ENCODE measurements at regions not wholly inside any gene's neighbourhood (a gene's known extent, or its start where the extent isn't known, plus 50 kb on each side); places are given as distances from the start of the nearest gene placed in this dataset.
"Not testable (repeated sequence)": the region's sequence is repeated elsewhere in the genome, so short reads cannot be mapped to it uniquely, and the experiment has no call there.

- no peak overlapping the region for H3K4me2 ChIP-seq (ENCODE audit: low read length)
- no peaks in the 10 kb centered on the region for H3K4me1 ChIP-seq (ENCODE audit: control insufficient read depth, low read depth, low read length)
- no peak overlapping the region for H3K9ac ChIP-seq (ENCODE audit: low read length)
- no peaks in the 10 kb centered on the region for H3K79me1 ChIP-seq (ENCODE audit: low read length)
- no peak overlapping the region for H2BK120ac ChIP-seq (ENCODE audit: low read depth, low read length)
- H4K5ac ChIP-seq (ENCODE audit: low read length) = no peak overlapping the region
- H2BK15ac ChIP-seq (replicated peaks; ENCODE audit: low read depth) = no peak overlapping the region
- H3K27ac ChIP-seq (ENCODE audit: low read depth, low read length) = no peak overlapping the region
- no peak overlapping the region for H2AK5ac ChIP-seq (ENCODE audit: low read length)
- DNase-seq = no peak
- peaks cover 17% of the 10 kb centered on the region for H3K79me2 ChIP-seq (ENCODE audit: control insufficient read depth, insufficient read depth, low read length)
- H3K18ac ChIP-seq (ENCODE audit: low read length) = no peak overlapping the region
- H3K36me3 ChIP-seq (ENCODE audit: control insufficient read depth, insufficient read depth, low read length) = no peaks in the 10 kb centered on the region
- no peak overlapping the region for H3K4ac ChIP-seq (ENCODE audit: low read depth, low read length)
- WGBS (ENCODE audit: extremely low coverage, insufficient coverage, low lambda C conversion rate) = no CpG with 5 or more reads among the region's 9 CpGs
- no peak overlapping the region for H3K4me3 ChIP-seq (ENCODE audit: low read length)
- H3K23ac ChIP-seq (ENCODE audit: low read length) = no peak overlapping the region
- H3K56ac ChIP-seq (ENCODE audit: low read length) = no peak overlapping the region
- H2BK5ac ChIP-seq (ENCODE audit: low read length) = no peak overlapping the region
- H3K27me3 ChIP-seq (ENCODE audit: insufficient read depth, low read length, poor library complexity) = no peaks in the 10 kb centered on the region
- no peak overlapping the region for H4K8ac ChIP-seq (ENCODE audit: low read depth, low read length)
Observed at GRCh38 chrX:73963682-73964081, 111.2 kb upstream of the XIST start.

GRCh38 chrX:73962948-73963347, 110.4 kb upstream of the XIST start:
- H3K23ac ChIP-seq (ENCODE audit: low read length) = no peak overlapping the region
- H3K56ac ChIP-seq (ENCODE audit: low read length) = no peak overlapping the region
- DNase-seq = no peak
- no CpG with 5 or more reads among the region's 8 CpGs for WGBS (ENCODE audit: extremely low coverage, insufficient coverage, low lambda C conversion rate)
- H3K9ac ChIP-seq (ENCODE audit: low read length) = no peak overlapping the region
- no peaks in the 10 kb centered on the region for H3K79me1 ChIP-seq (ENCODE audit: low read length)
- no peak overlapping the region for H3K4me3 ChIP-seq (ENCODE audit: low read length)
- no peak overlapping the region for H4K5ac ChIP-seq (ENCODE audit: low read length)
- no peak overlapping the region for H3K18ac ChIP-seq (ENCODE audit: low read length)
- H3K36me3 ChIP-seq (ENCODE audit: control insufficient read depth, insufficient read depth, low read length) = no peaks in the 10 kb centered on the region
- H3K27me3 ChIP-seq (ENCODE audit: insufficient read depth, low read length, poor library complexity) = no peaks in the 10 kb centered on the region
- no peak overlapping the region for H3K4ac ChIP-seq (ENCODE audit: low read depth, low read length)
- no peak overlapping the region for H2BK120ac ChIP-seq (ENCODE audit: low read depth, low read length)
- H2BK15ac ChIP-seq (replicated peaks; ENCODE audit: low read depth) = no peak overlapping the region
- no peak overlapping the region for H3K4me2 ChIP-seq (ENCODE audit: low read length)
- no peak overlapping the region for H2AK5ac ChIP-seq (ENCODE audit: low read length)
- H2BK5ac ChIP-seq (ENCODE audit: low read length) = no peak overlapping the region
- H3K4me1 ChIP-seq (ENCODE audit: control insufficient read depth, low read depth, low read length) = no peaks in the 10 kb centered on the region
- no peak overlapping the region for H3K27ac ChIP-seq (ENCODE audit: low read depth, low read length)
- no peak overlapping the region for H4K8ac ChIP-seq (ENCODE audit: low read depth, low read length)
- peaks cover 20% of the 10 kb centered on the region for H3K79me2 ChIP-seq (ENCODE audit: control insufficient read depth, insufficient read depth, low read length)

GRCh38 chrX:73961867-73962266, 109.4 kb upstream of the XIST start:
- not testable (repeated sequence) for H3K18ac ChIP-seq (ENCODE audit: low read length); H4K5ac ChIP-seq (ENCODE audit: low read length); H3K27ac ChIP-seq (ENCODE audit: low read depth, low read length); H3K4me3 ChIP-seq (ENCODE audit: low read length); H2BK15ac ChIP-seq (replicated peaks; ENCODE audit: low read depth); H2AK5ac ChIP-seq (ENCODE audit: low read length); H3K4ac ChIP-seq (ENCODE audit: low read depth, low read length); H3K4me2 ChIP-seq (ENCODE audit: low read length); H3K23ac ChIP-seq (ENCODE audit: low read length); H2BK120ac ChIP-seq (ENCODE audit: low read depth, low read length); H3K27me3 ChIP-seq (ENCODE audit: insufficient read depth, low read length, poor library complexity); H3K36me3 ChIP-seq (ENCODE audit: control insufficient read depth, insufficient read depth, low read length); H3K79me1 ChIP-seq (ENCODE audit: low read length); DNase-seq; H3K56ac ChIP-seq (ENCODE audit: low read length); H3K4me1 ChIP-seq (ENCODE audit: control insufficient read depth, low read depth, low read length); H3K9ac ChIP-seq (ENCODE audit: low read length); H4K8ac ChIP-seq (ENCODE audit: low read depth, low read length); H2BK5ac ChIP-seq (ENCODE audit: low read length)
- H3K79me2 ChIP-seq (ENCODE audit: control insufficient read depth, insufficient read depth, low read length) = peaks cover 17% of the 10 kb centered on the region
- no CpG with 5 or more reads among the region's 6 CpGs for WGBS (ENCODE audit: extremely low coverage, insufficient coverage, low lambda C conversion rate)

- WGBS (ENCODE audit: extremely low coverage, insufficient coverage, low lambda C conversion rate) = no CpG with 5 or more reads among the region's 8 CpGs
- Histone ChIP-seq H3K27ac (ENCODE audit: low read depth, low read length) (no peak overlapping the region), H3K27me3 (ENCODE audit: insufficient read depth, low read length, poor library complexity) (no peaks in the 10 kb centered on the region), H3K9ac (ENCODE audit: low read length) (peak overlapping the region; percentile 93), H3K36me3 (ENCODE audit: control insufficient read depth, insufficient read depth, low read length) (no peaks in the 10 kb centered on the region), H2BK120ac (ENCODE audit: low read depth, low read length) (no peak overlapping the region), H3K4me2 (ENCODE audit: low read length) (no peak overlapping the region), H2BK15ac (replicated peaks; ENCODE audit: low read depth) (no peak overlapping the region), H3K56ac (ENCODE audit: low read length) (peak overlapping the region; percentile 91), H2BK5ac (ENCODE audit: low read length) (no peak overlapping the region), H4K8ac (ENCODE audit: low read depth, low read length) (no peak overlapping the region), H3K4ac (ENCODE audit: low read depth, low read length) (peak overlapping the region; percentile 81), H3K4me1 (ENCODE audit: control insufficient read depth, low read depth, low read length) (no peaks in the 10 kb centered on the region), H3K23ac (ENCODE audit: low read length) (no peak overlapping the region), H3K18ac (ENCODE audit: low read length) (peak overlapping the region; percentile 98), H3K4me3 (ENCODE audit: low read length) (peak overlapping the region; percentile 92), H3K79me2 (ENCODE audit: control insufficient read depth, insufficient read depth, low read length) (peaks cover 16% of the 10 kb centered on the region), H2AK5ac (ENCODE audit: low read length) (no peak overlapping the region), H3K79me1 (ENCODE audit: low read length) (no peaks in the 10 kb centered on the region), H4K5ac (ENCODE audit: low read length) (no peak overlapping the region)
- DNase-seq = peak; percentile 23
Observed at GRCh38 chrX:73944563-73944908, 92.0 kb upstream of the XIST start.

DNA sequence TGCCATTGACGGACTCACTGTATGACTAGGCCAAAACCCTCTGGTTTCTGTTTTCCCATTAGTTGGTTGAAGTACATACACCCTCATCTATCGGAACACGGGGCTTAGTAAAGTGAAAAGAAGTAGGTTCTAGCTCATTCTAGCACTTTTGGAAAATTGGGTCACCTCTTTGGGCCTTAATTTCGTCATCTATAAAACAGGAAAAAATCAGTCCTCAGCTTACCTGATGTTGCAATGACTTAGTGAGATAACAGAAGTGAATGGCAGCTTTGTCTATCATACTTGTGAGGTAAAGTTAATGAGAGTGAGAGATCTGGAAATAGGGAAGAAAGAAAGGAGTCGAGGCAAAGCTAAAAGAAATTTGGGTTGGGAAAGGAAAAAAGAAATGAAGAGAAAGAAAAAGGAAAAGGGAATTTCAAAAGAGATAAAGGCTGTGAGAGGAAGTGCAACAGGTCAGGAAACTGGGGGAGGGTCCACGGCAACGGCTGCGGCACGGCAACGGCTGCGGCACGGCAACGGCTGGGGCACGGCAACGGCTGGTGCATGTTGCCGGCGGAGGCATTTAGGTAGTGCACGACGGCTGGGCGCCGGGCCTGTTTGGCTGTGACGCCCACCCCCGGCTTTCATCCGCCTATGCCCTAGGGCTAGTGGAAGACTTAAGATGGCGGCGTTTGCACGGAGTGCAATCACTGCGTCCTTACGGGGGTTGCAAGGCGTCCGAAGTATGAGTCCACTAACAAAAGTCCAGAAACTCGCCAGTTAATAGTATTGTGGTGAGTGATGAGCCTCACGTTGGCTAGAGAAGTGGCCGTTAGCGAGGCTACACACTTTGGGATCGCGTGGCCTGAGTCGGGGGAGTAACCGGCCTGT, 91.4 kb upstream of the XIST start:
- Histone ChIP-seq H4K8ac (ENCODE audit: low read depth, low read length) (no peak overlapping the region), H3K4ac (ENCODE audit: low read depth, low read length) (peak overlapping the region; percentile 81), H3K56ac (ENCODE audit: low read length) (peak overlapping the region; percentile 91), H3K27ac (ENCODE audit: low read depth, low read length) (no peak overlapping the region), H2BK120ac (ENCODE audit: low read depth, low read length) (no peak overlapping the region), H3K18ac (ENCODE audit: low read length) (peak overlapping the region; percentile 98), H2BK15ac (replicated peaks; ENCODE audit: low read depth) (no peak overlapping the region), H3K4me3 (ENCODE audit: low read length) (peak overlapping the region; percentile 92), H3K9ac (ENCODE audit: low read length) (peak overlapping the region; percentile 93), H2AK5ac (ENCODE audit: low read length) (no peak overlapping the region), H3K23ac (ENCODE audit: low read length) (no peak overlapping the region), H2BK5ac (ENCODE audit: low read length) (no peak overlapping the region), H3K36me3 (ENCODE audit: control insufficient read depth, insufficient read depth, low read length) (no peaks in the 10 kb centered on the region), H4K5ac (ENCODE audit: low read length) (no peak overlapping the region), H3K79me2 (ENCODE audit: control insufficient read depth, insufficient read depth, low read length) (peaks cover 14% of the 10 kb centered on the region), H3K4me1 (ENCODE audit: control insufficient read depth, low read depth, low read length) (no peaks in the 10 kb centered on the region), H3K4me2 (ENCODE audit: low read length) (no peak overlapping the region), H3K27me3 (ENCODE audit: insufficient read depth, low read length, poor library complexity) (no peaks in the 10 kb centered on the region), H3K79me1 (ENCODE audit: low read length) (no peaks in the 10 kb centered on the region)
- peak; percentile 91 for DNase-seq
- 100% methylated on average over 1 of the region's 39 CpGs for WGBS (ENCODE audit: extremely low coverage, insufficient coverage, low lambda C conversion rate)

Measured in mesendoderm (in vitro differentiated cells).